Colonic mucosa (tissue), 4 donors: ENCODE measurements at regions not wholly inside any gene's neighbourhood (a gene's known extent, or its start where the extent isn't known, plus 50 kb on each side); places are given as distances from the start of the nearest gene placed in this dataset.

Experiments
- DNase-seq: peaks from one replicate; pipeline ENCODE4 v3.0.0-alpha.2; 2020
- H3K27ac ChIP-seq: fragments of 200-600 bp; one replicate; pipeline ENCODE4 v1.8.0; 2021
- H3K27me3 ChIP-seq: fragments of 200-600 bp; one replicate; pipeline ENCODE4 v1.8.0; 2021
- H3K36me3 ChIP-seq: fragments of 200-600 bp; one replicate; pipeline ENCODE4 v1.8.0; 2021
- H3K4me1 ChIP-seq: fragments of 200-600 bp; one replicate; pipeline ENCODE4 v1.8.0; 2021; ENCODE audit warnings: mild to moderate bottlenecking
- H3K4me3 ChIP-seq: fragments of 200-600 bp; one replicate; pipeline ENCODE4 v1.8.0; 2021
- H3K9ac ChIP-seq, 2 donors: one replicate each; pipeline ENCODE4 v1.7.0; 2013; ENCODE audit warnings: control low read depth in 2 of 2, low read depth in 2 of 2, low read length in 2 of 2
- H3K9me3 ChIP-seq: fragments of 200-600 bp; one replicate; pipeline ENCODE4 v1.8.0; 2021
- CTCF ChIP-seq: fragments of 200-600 bp; IDR thresholded peaks from one replicate; pipeline ENCODE4 v1.8.0; 2022; ENCODE audit warnings: antibody characterized with exemption, mild to moderate bottlenecking
- intact Hi-C: fragments of 100-400 bp; cut with DNase I; formaldehyde crosslinking; loops from one replicate; pipeline ENCODE4 v1.14.1; 2022
- donor health status: healthy.
- donor health status: DM: no; HTN: no; CAD: no.
- donor health status: DM: no; HTN: no; CAD: no.

DNA sequence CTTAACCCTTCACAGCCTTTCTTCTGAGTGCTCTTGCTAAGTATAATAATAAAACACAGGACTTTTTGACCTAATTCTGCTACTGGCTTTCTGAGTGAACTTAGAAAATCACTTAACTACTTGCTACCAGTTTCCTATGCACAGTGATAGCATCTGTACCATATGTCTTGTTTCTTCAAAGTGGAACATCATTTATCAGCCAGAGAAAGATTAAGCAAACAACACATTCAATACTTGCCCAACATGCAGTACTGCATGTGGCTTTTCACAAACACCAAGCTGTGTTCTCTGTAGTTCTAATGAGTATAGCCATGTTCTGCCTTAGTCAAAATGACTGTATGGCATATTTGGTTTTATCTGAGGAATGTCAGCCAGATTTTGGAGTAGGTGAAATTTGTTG is 1286.6 kb upstream of the ZEB2 start:
- DNase-seq: no peak
- intact Hi-C loops: no loop called here
- TF ChIP-seq CTCF: no peak
- Histone ChIP-seq H3K9me3 (no peaks in the 10 kb centered on the region), H3K4me1 (no peaks in the 10 kb centered on the region), H3K9ac (no peak overlapping the region), H3K27ac (no peak overlapping the region), H3K27me3 (no peaks in the 10 kb centered on the region), H3K36me3 (no peaks in the 10 kb centered on the region), H3K4me3 (no peak overlapping the region)

DNA sequence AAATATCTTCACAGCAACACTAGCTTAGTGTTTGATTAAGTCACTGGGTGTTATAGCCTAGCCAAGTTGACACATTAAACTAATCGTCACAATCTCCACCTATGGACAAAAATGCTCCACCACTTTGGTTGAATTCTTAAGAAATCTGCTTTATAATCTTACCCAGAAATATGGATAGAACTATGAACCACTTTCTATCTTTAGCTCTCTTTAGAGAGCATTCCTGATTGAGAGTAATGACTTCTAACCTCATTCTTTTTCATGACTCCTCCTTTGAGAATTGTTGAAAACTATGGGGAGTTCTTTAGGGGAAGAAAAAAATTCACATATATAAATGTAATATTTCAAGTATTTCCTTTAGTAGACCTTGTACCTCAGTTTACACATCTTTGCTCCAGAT is 1282.2 kb upstream of the ZEB2 start:
- H3K4me1 ChIP-seq: no peaks in the 10 kb centered on the region
- no peaks in the 10 kb centered on the region for H3K9me3 ChIP-seq
- no peak for DNase-seq
- H3K9ac ChIP-seq: no peak overlapping the region
- H3K27ac ChIP-seq: no peak overlapping the region
- TF ChIP-seq CTCF: no peak
- no peak overlapping the region for H3K4me3 ChIP-seq
- intact Hi-C loops: no loop called here
- H3K27me3 ChIP-seq: no peaks in the 10 kb centered on the region
- H3K36me3 ChIP-seq: no peaks in the 10 kb centered on the region

- Histone ChIP-seq H3K9ac (no peak overlapping the region), H3K9me3 (no peaks in the 10 kb centered on the region), H3K27me3 (no peaks in the 10 kb centered on the region), H3K4me1 (no peaks in the 10 kb centered on the region), H3K4me3 (no peak overlapping the region), H3K36me3 (no peaks in the 10 kb centered on the region), H3K27ac (no peak overlapping the region)
- intact Hi-C loops: no loop called here
- TF ChIP-seq CTCF: no peak
- DNase-seq: no peak
Measured at GRCh38 chr2:145801210-145801609, 1281.3 kb upstream of the ZEB2 start.

- no peak for TF ChIP-seq CTCF
- no peaks in the 10 kb centered on the region for H3K9me3 ChIP-seq
- no peaks in the 10 kb centered on the region for H3K4me1 ChIP-seq
- no peak overlapping the region for H3K4me3 ChIP-seq
- no peaks in the 10 kb centered on the region for H3K36me3 ChIP-seq
- intact Hi-C loops: no loop called here
- H3K27ac ChIP-seq: no peak overlapping the region
- no peak for DNase-seq
- no peaks in the 10 kb centered on the region for H3K27me3 ChIP-seq
- H3K9ac ChIP-seq: no peak overlapping the region
Measured at GRCh38 chr2:145800151-145801091, 1280.5 kb upstream of the ZEB2 start.

DNA sequence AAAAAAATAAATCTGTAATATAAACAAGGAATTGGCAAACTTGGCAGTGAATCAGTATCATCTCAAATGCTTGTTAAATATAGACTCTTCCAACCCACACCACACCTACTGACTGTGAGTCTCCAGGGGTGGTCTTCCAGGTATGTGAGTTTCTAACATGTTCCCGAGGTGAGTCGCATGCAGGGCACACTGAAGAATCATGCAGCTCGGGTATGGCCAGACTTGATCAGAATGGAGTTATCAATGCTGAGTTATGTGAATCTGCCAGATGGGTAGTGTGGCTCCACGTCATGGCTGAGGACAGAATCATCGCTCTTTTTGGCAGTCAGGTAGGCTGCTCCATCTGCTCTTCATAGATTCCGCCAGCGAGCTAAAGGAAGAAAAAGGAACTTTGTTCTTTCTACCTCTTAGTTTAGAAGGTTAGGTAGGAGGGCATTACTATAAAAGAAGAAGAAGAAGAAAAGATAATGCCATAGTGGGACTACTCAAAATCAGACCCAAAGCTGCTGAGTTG is 1279.7 kb upstream of the ZEB2 start:
- Histone ChIP-seq H3K4me3 (no peak overlapping the region), H3K27ac (no peak overlapping the region), H3K36me3 (no peaks in the 10 kb centered on the region), H3K9ac (no peak overlapping the region), H3K9me3 (no peaks in the 10 kb centered on the region), H3K27me3 (no peaks in the 10 kb centered on the region), H3K4me1 (no peaks in the 10 kb centered on the region)
- no peak for DNase-seq
- TF ChIP-seq CTCF: no peak
- intact Hi-C loops: no loop called here
